C1 segment of cervical spinal cord (tissue), 14 donors: ENCODE measurements at regions not wholly inside any gene's neighbourhood (a gene's known extent, or its start where the extent isn't known, plus 50 kb on each side); places are given as distances from the start of the nearest gene placed in this dataset.
A peak's percentile ranks its signal among the peaks of the same experiment; 100 is the strongest.
"Not testable (repeated sequence)": the region's sequence is repeated elsewhere in the genome, so short reads cannot be mapped to it uniquely, and the experiment has no call there.

ENCODE experiments used
- DNase-seq, 14 donors: peaks; one replicate each; lab custom pipeline; 2025; lab: John Stamatoyannopoulos, UW

DNA sequence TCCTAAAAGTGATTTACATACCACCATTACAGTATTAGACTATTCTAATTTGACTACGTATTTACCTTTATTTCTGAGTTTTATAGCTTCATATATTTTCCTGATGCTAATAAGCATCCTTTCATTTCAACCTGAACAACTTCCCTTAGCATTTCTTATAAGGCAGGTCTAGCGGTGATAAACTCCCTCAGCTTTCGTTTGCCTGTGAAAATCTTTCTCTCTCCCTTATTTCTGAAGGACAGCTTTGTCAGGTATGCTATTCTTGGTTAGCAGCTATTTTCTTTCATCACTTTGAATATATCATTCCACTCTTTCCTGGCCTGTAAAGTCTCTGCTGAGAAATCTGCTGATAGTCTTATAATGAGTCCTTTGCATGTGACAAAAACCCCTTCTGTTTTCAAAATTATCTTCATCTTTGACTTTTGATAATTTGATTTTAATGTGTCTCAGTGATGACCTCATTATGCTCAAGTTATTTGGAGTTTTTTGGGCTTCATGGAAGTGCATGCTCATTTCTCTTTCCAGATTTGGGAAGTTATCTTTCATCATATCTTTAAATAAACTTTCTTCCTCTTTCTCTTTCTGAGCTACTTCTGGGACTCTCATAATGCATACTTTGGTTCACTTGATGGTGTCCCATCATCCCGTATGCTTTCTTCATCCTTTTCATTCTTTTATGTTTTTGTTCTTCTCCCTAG is 285.4 kb upstream of the PMFBP1 start:
- no peak for DNase-seq

GRCh38 chr16:72455743-72456659 is 284.0 kb upstream of the PMFBP1 start:
- DNase-seq, result no peak

- DNase-seq, result not testable (repeated sequence)
Measured at GRCh38 chr16:72453856-72454255, 281.9 kb upstream of the PMFBP1 start.

GRCh38 chr16:72444696-72445095 is 272.7 kb upstream of the PMFBP1 start:
- no peak for DNase-seq

DNA sequence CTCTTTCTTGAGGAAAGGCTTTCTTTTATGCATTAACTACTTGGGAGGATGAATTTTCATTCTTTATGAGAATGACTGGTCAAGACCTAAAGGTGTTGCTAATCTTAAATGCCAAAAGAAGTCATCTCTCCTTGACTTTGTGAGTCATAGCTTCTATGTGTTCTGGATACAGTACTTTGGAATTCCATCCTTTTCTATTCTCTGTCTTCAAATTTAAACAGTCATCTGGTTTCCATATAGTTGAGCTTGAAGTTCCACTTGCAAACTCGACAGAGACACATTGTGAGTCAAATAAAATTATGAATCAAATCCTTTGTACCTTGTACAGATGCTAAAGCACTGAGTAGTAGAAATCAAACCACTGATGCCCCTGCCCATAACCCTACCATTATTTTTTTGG is 271.9 kb upstream of the PMFBP1 start:
- no peak for DNase-seq

DNA sequence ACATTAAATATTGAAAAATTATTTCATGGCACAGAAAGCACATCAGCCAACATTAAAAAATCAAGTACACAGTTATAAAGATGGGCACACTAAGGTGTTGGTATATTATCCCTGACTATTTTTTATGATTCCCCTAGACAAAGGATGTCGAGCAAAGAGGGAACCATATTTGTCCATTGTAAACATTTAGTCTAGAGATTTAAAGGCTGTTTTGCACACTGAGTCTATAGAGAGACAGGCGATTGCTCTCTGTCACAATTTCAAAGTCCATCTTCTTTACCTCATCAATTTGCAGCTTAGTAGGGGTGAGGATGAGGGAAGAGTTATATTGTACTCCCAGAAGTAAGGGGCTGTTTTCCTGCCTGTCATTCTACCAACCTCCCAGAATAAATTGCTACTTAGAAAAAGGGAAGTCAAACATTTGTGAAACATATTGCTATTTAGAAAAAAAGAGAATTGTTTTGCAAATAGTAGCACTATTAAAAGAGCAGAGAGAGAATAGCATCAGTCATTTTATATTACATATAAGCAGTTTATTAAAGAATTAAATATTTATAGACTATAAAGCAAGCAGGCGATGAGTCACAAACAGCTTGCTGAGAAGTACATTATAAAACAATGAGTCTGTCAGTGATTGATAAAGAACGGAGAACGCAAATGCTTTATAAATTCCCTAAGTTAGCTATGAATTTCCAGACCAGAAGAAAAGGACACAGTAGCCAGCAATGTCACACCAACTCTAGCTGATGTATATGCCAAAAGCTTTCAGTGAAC is 270.6 kb upstream of the PMFBP1 start:
- DNase-seq, result no peak

DNA sequence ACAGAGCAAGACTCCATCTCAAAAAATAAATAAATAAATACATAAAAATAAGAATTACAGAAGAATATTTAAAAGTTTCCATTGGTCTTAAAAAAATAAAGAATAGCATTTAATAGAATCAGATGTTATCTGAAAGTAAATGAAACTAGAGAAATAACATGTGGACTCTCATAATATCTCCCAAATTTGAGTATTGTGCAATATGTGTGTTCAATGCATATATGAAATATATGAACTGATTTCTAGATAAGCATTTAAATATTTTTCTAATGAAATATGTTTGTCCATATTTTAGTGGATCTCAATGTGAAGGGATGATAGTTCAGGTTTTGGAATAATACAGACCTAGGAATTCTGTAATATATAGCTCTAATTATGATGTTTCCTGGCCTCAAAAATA is 265.9 kb upstream of the PMFBP1 start:
- DNase-seq, result no peak

GRCh38 chr16:72434159-72434558 is 262.2 kb upstream of the PMFBP1 start:
- no peak for DNase-seq

DNA sequence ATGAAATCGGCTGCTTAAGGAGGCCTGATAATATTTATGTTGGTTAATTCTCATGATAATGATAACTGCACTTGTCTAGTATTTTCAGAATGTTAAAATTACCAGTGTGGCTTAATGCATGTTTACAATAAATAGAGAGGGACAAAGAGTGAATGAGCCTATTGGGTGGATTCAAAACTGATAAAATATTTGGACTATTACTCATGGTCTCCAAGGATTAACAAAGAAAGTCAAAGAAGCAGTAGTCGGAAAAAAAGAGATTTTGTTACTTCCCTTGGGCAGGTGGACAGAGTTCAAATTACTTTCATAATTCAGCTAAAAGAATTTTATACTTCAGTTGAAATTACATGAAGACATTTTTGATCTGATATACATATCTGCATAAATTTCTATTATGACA is 258.2 kb upstream of the PMFBP1 start:
- no peak for DNase-seq

DNA sequence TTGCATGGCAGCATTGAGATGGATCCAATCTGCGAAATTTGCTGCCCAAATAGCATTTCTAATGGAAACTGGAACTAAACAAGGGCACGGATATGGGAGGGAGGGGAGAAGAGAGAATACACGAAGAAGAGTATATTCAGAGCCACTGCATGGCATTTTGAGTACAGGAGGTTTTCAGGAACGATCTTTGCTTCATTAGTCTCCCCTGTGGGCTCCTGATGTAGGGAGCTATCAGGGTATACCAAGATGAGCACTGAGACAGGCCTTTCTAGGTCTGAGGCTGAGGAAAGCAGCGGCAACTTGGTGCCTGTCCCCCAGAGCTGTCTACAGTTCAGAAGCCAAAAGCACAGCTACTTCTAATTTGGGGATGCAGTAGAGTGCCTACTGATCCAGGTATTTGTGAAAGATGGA is 257.7 kb upstream of the PMFBP1 start:
- peak in 9 of 14 donors; percentile 6 to 55 (median 21) for DNase-seq

DNA sequence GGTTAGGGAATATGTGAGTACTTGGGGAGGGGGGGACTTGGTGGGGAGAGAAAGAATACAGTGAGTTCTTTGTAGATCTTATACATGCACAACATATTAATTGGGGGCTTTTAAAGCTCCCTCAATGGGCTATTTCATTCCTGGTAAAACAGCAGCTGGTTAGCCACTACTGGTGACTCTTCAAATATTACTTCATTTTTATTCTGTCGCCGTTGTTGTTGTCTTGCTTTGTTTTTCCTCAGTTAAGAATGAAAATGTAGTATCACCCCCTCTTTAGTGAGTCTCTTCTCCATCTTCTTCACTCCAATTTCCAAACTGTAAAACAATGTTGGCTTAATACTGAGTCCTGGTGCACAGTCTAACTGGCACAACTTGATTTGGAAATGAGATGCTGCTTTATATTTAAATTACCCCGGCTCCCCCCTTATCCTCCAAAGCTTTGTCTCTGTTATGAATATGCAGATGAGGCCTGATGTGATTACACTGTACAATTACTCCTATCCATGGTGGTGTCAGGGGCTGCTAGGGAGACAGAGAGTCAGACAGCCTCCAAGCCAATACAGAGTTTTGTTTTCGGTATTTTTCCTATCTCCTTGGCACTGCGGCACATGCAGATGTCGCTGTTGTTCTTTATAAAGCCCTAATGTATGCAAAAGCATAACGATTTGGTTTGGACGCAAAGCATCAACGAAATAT is 256.9 kb upstream of the PMFBP1 start:
- peak in 12 of 14 donors; percentile 19 to 72 (median 50) for DNase-seq

DNA sequence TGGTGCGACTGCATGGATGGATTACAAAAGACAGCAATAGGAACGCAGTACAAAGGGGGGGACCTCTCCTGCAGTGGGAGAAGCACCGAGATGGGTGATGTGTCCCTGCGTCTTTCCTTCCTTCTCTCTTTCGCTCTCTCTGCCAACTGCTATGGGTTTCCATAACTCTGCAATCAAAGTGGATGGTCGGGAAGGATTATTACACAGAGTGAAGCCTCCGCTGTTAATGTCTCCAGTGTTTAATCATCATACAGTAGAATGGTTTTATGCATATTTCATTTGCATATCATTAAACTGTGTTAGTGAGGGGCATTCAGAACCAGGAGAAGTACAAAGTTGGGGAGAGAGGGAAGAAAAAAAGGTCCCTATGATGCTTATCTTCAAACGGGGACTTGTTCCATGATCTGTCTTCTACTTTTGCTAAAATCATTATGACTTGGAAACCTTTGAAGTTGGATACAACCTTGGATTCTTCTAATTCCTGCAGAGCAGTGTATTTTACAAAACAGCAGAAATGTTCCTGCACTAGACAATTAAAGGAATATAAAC is 255.9 kb upstream of the PMFBP1 start:
- DNase-seq, result peak in 8 of 14 donors; percentile 3 to 54 (median 32)

GRCh38 chr16:72427051-72427782 is 255.3 kb upstream of the PMFBP1 start:
- peak in 11 of 14 donors; percentile 23 to 79 (median 51) for DNase-seq

DNA sequence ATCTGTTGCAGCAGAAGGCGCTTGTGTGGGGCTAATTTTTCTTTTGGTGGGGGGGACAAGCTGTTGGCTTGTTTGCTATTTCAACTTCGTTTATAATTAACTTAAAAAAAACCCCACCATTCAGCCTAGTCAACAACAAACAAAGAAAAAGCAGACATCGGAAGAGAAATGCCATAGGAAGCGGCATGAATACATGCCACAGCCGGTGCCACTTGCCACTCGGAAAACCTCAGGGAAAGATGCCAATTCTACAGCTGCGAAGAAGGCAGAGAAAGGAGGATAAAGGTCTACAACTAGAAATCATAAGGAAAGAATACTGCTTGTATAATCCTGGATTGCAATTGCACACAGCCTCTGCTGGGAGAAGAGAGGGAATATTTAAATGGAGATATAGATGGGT is 254.4 kb upstream of the PMFBP1 start:
- peak in 4 of 14 donors; percentile 30 to 58 (median 46) for DNase-seq

DNA sequence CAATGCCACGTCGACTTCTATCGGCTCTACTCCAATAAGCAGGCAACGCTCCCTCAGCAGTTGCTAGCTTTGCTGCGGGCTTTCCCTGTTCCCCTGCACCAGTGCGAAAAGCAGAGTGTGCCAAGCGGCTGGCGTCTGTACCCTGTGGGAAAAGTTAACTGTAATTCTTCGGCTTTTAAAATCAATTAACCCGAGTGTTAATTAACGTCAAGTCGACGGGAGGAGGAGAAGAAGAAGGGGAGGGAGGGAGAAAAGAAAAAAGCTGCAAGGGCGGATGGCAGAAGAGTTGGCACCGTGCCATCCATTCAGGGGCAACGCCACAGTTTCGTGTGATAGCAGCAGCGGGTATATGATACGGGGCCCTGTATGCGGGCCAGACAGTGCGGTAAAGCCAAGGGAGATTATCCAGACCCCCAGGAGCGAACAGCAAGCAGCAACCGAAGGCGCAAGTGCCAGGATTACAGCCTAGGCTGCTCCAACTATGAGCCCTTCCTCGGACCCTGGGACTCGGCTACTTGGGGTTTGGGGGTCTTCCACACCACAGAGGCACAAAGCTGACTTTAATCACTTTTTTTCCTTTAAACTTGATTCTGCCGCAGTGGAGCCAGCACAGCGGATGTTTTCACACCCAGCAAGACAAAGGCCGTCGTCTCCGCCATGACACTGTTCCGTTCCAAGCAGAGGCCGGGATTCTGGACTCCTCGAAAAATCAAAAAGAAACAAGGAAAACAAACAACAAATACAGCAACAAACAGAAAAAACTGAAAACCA is 253.8 kb upstream of the PMFBP1 start:
- DNase-seq, result peak in 12 of 14 donors; percentile 32 to 86 (median 68)

- DNase-seq, result peak in 2 of 14 donors; percentile 3 to 19
Measured at GRCh38 chr16:72424757-72425156, 252.8 kb upstream of the PMFBP1 start.

DNA sequence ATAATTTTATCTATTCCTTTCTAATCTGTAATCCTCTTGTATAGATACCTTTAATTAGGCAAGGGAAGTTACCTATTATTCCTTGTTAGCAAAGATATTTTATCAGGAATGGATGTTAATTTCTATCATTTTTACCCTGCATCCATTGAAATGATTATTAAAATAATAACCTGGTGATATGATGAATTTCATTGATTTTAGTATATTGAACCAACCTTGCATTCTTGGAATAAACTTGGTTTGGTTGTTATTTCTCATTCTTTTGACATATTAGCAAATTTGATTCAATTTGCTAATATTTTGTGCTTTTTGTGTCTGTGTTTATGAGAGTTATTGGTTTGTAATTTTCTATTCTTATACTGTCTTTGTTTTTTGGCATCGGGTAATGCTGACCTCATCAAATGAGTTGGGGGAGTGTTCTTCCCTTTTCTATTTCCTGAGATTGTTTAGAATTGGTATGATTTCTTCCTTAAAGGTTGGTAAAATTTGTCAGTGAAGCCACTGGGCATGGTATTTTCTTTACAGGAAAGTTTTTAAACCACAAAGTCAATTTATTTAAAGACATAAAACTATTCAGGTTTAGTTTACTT is 250.4 kb upstream of the PMFBP1 start:
- no peak for DNase-seq

- DNase-seq, result no peak
Measured at GRCh38 chr16:72419638-72420037, 247.7 kb upstream of the PMFBP1 start.

GRCh38 chr16:72415379-72415778 is 243.4 kb upstream of the PMFBP1 start:
- no peak for DNase-seq
